NCI-H1048 (cell line): ENCODE measurements at regions not wholly inside any gene's neighbourhood (a gene's known extent, or its start where the extent isn't known, plus 50 kb on each side); places are given as distances from the start of the nearest gene placed in this dataset.

ENCODE experiments used
- DNase-seq: peaks from one replicate; lab custom pipeline; 2025; lab: John Stamatoyannopoulos, UW

- DNase-seq: no peak
Observed at GRCh38 chr10:128422999-128423398, 296.8 kb upstream of the MKI67 start.

- DNase-seq: no peak
Observed at GRCh38 chr10:128429321-128429720, 303.1 kb upstream of the MKI67 start.

- no peak for DNase-seq
Observed at GRCh38 chr10:128429835-128430513, 303.8 kb upstream of the MKI67 start.

GRCh38 chr10:128431083-128431482, 304.9 kb upstream of the MKI67 start:
- DNase-seq: no peak

- no peak for DNase-seq
Observed at GRCh38 chr10:128431506-128431905, 305.3 kb upstream of the MKI67 start.

GRCh38 chr10:128432011-128432410, 305.8 kb upstream of the MKI67 start:
- no peak for DNase-seq

- no peak for DNase-seq
Observed at GRCh38 chr10:128432423-128432822, 306.2 kb upstream of the MKI67 start.

GRCh38 chr10:128435811-128436210, 309.6 kb upstream of the MKI67 start:
- no peak for DNase-seq

GRCh38 chr10:128437786-128438345, 311.6 kb upstream of the MKI67 start:
- no peak for DNase-seq

- no peak for DNase-seq
Observed at GRCh38 chr10:128438417-128439063, 312.3 kb upstream of the MKI67 start.

- no peak for DNase-seq
Observed at GRCh38 chr10:128440513-128441160, 314.4 kb upstream of the MKI67 start.

GRCh38 chr10:128443925-128444518, 317.8 kb upstream of the MKI67 start:
- DNase-seq: no peak

GRCh38 chr10:128448796-128449195, 322.6 kb upstream of the MKI67 start:
- no peak for DNase-seq

GRCh38 chr10:128451879-128452278, 325.7 kb upstream of the MKI67 start:
- DNase-seq: no peak

GRCh38 chr10:128456271-128456670, 330.0 kb upstream of the MKI67 start:
- DNase-seq: no peak

- DNase-seq: no peak
Observed at GRCh38 chr10:128457136-128457535, 330.9 kb upstream of the MKI67 start.

GRCh38 chr10:128461991-128462390, 335.8 kb upstream of the MKI67 start:
- no peak for DNase-seq

GRCh38 chr10:128462844-128463243, 336.6 kb upstream of the MKI67 start:
- DNase-seq: no peak

- no peak for DNase-seq
Observed at GRCh38 chr10:128463991-128464760, 338.0 kb upstream of the MKI67 start.

- DNase-seq: no peak
Observed at GRCh38 chr10:128465697-128466096, 339.5 kb upstream of the MKI67 start.

GRCh38 chr10:128466831-128467371, 340.7 kb upstream of the MKI67 start:
- DNase-seq: no peak

- DNase-seq: no peak
Observed at GRCh38 chr10:128468462-128468861, 342.2 kb upstream of the MKI67 start.
